K562 (cell line): ENCODE measurements at regions not wholly inside any gene's neighbourhood (a gene's known extent, or its start where the extent isn't known, plus 50 kb on each side); places are given as distances from the start of the nearest gene placed in this dataset.

Experiments
- ATAC-seq: fragments of 200-7000 bp; cut with Tn5 transposase; 3 replicates; pipeline ENCODE4 v1.9.1; 2020; ENCODE audit warnings: moderate library complexity
- BruUV-seq: library from RNA; stranded (reverse); fragments of 400-500 nt; replicated peaks from 2 replicates; lab custom pipeline; 2021; lab: Mats Ljungman, UMichigan
- CTCF ChIA-PET: fragments of 300-600 bp; formaldehyde crosslinking; extraction: SDS; loops from one replicate; lab custom pipeline; 2021; ENCODE audit warnings: low intra/inter-chr PET ratio; lab: Yijun Ruan, JAX
- POLR2A ChIA-PET: fragments of 300-600, 350-650 bp; sonication (Branson Sonifier 250); formaldehyde crosslinking; extraction: SDS; loops from one replicate; lab custom pipeline; 2021; ENCODE audit warnings: antibody characterized with exemption, inconsistent platforms; lab: Yijun Ruan, JAX
- DNase-seq, 4 experiments: peaks; one replicate each; pipeline versions ENCODE4 v3.0.0 to v3.0.0-alpha.2; 2011 to 2018; ENCODE audit warnings: low spot score in 3 of 4, mixed read lengths in 3 of 4; ENCODE audit errors: extremely low read depth in 1 of 4
- FAIRE-seq: peaks from 2 replicates; lab custom pipeline; 2011; peaks lifted over from hg19 to GRCh38; lab: Jason Lieb, UNC
- H2AFZ ChIP-seq: 2 replicates; pipeline ENCODE4 v1.6.0; 2011; ENCODE audit warnings: low read depth, low read length, control low read depth, inconsistent platforms
- H3K27ac ChIP-seq: fragments of 200-600 bp; 3 replicates; pipeline ENCODE4 v1.8.0; 2011; ENCODE audit warnings: low read depth, mild to moderate bottlenecking, control low read depth, inconsistent platforms, low read length, moderate library complexity, mixed read lengths; ENCODE audit errors: extremely low read depth
- H3K27me3 ChIP-seq, 2 experiments: fragments of 300-600 bp in 1 of 2; 2 replicates in 1 of 2; 3 replicates in 1 of 2; pipeline versions ENCODE4 v1.6.0 to v1.8.0; 2011; ENCODE audit warnings: inconsistent platforms in 2 of 2, low read length in 2 of 2, mild to moderate bottlenecking in 1 of 2, mixed read lengths in 1 of 2, moderate library complexity in 1 of 2; ENCODE audit not compliant: control insufficient read depth in 2 of 2, insufficient read depth in 2 of 2
- H3K36me3 ChIP-seq: fragments of 300-600 bp; 3 replicates; pipeline ENCODE4 v1.8.0; 2011; ENCODE audit warnings: mild to moderate bottlenecking, low read length, inconsistent platforms; ENCODE audit not compliant: control insufficient read depth, insufficient read depth
- H3K4me1 ChIP-seq, 2 experiments: fragments of 200-600 bp in 1 of 2; replicated peaks in 1 of 2; 2 replicates in 1 of 2; 3 replicates in 1 of 2; pipeline versions ENCODE4 v1.5.1 to v1.8.0; 2011; ENCODE audit warnings: inconsistent platforms in 2 of 2, low read length in 2 of 2, mild to moderate bottlenecking in 1 of 2, mixed read lengths in 1 of 2, moderate library complexity in 1 of 2; ENCODE audit not compliant: control insufficient read depth in 2 of 2, insufficient read depth in 2 of 2
- H3K4me2 ChIP-seq: 2 replicates; pipeline ENCODE4 v1.6.1; 2011; ENCODE audit warnings: low read length, control low read depth, inconsistent platforms, mixed read lengths; ENCODE audit not compliant: insufficient read depth
- H3K4me3 ChIP-seq: fragments of 200-600 bp; sonication (generic), shearing (Covaris generic); 2 replicates; pipeline ENCODE4 v1.5.1; 2016; ENCODE audit warnings: control low read depth, inconsistent platforms
- H3K79me2 ChIP-seq: fragments of 200-600 bp; 3 replicates; pipeline ENCODE4 v1.8.0; 2011; ENCODE audit warnings: low read length, inconsistent platforms; ENCODE audit not compliant: control insufficient read depth, insufficient read depth
- H3K9ac ChIP-seq, 2 experiments: 2 replicates each; pipeline versions ENCODE4 v1.6.0 to v1.6.1; 2011; ENCODE audit warnings: low read depth in 2 of 2, low read length in 2 of 2, control low read depth in 1 of 2, inconsistent platforms in 1 of 2, mild to moderate bottlenecking in 1 of 2, mixed read lengths in 1 of 2; ENCODE audit not compliant: insufficient read depth in 1 of 2
- H3K9me1 ChIP-seq: one replicate; pipeline ENCODE4 v1.6.0; 2011; ENCODE audit warnings: inconsistent platforms, mild to moderate bottlenecking, low read length, moderate library complexity; ENCODE audit not compliant: control insufficient read depth, insufficient read depth
- H3K9me3 ChIP-seq: replicated peaks from 2 replicates; pipeline ENCODE4 v1.5.1; 2011; ENCODE audit warnings: low read depth, low read length, inconsistent platforms; ENCODE audit not compliant: control insufficient read depth, insufficient read depth
- H4K20me1 ChIP-seq: replicated peaks from 2 replicates; pipeline ENCODE4 v1.6.1; 2011; ENCODE audit warnings: low read length, inconsistent platforms, mixed read lengths; ENCODE audit not compliant: control insufficient read depth, insufficient read depth
- ARID1B ChIP-seq: fragments of 450-650 bp; IDR thresholded peaks from 2 replicates; pipeline ENCODE4 v1.6.1; 2016; ENCODE audit warnings: antibody characterized with exemption, mild to moderate bottlenecking, inconsistent platforms
- NEUROD1 ChIP-seq: fragments of 150-350 bp; IDR thresholded peaks from 2 replicates; pipeline ENCODE4 v1.6.1; 2014; ENCODE audit warnings: borderline replicate concordance, low read length, low read depth; ENCODE audit not compliant: partially characterized antibody
- NR2C1 ChIP-seq, 2 experiments: fragments of 450-650 bp; IDR thresholded peaks; 2 replicates each; pipeline ENCODE4 v1.6.1; 2017; ENCODE audit warnings: mild to moderate bottlenecking in 2 of 2, antibody characterized with exemption in 1 of 2, inconsistent platforms in 1 of 2, missing compliant biosample characterization in 1 of 2, missing genetic modification characterization in 1 of 2
- YY1 ChIP-seq, 3 experiments: IDR thresholded peaks; 2 replicates each; pipeline ENCODE4 v1.6.1; 2011; ENCODE audit warnings: low read length in 2 of 3, mild to moderate bottlenecking in 2 of 3, moderate library complexity in 2 of 3, borderline replicate concordance in 1 of 3, control low read depth in 1 of 3, low read depth in 1 of 3; ENCODE audit not compliant: insufficient read depth in 3 of 3, insufficient replicate concordance in 2 of 3, control insufficient read depth in 1 of 3, insufficient read length in 1 of 3; ENCODE audit errors: extremely low read depth in 1 of 3
- ZNF431 ChIP-seq: sonication (generic); formaldehyde crosslinking; IDR thresholded peaks from 2 replicates; pipeline ENCODE4 v1.8.0; 2022; ENCODE audit warnings: mild to moderate bottlenecking, missing genetic modification reagents
- ZSCAN29 ChIP-seq: fragments of 450-650 bp; IDR thresholded peaks from 2 replicates; pipeline ENCODE4 v1.6.1; 2017
- WGBS: fragments of 100-300 bp; shearing (Covaris generic); methylation state at CpG from one replicate; pipeline ENCODE4 v1.1.6; 2016; ENCODE audit warnings: low coverage, mixed read lengths; ENCODE audit not compliant: insufficient coverage; ENCODE audit errors: missing lambda C conversion rate; 5-methylcytosine and 5-hydroxymethylcytosine counted together
- in situ Hi-C: fragments of 300-500 bp; cut with MboI; formaldehyde crosslinking; loops from 4 replicates; pipeline ENCODE4 v1.15.0; 2018; ENCODE audit warnings: inconsistent platforms, mixed read lengths
- intact Hi-C: fragments of 100-400 bp; cut with micrococcal nuclease; formaldehyde crosslinking; loops from 2 replicates; pipeline ENCODE4 v1.14.2; 2022
- TF ChIP-seq, protein P1 (sequence below): fragments of 450-650 bp; conservative IDR thresholded peaks from 2 replicates; pipeline ENCODE4 v1.6.1; 2016; ENCODE audit warnings: missing genetic modification characterization, low read depth, mild to moderate bottlenecking, missing compliant biosample characterization, moderate library complexity

DNA sequence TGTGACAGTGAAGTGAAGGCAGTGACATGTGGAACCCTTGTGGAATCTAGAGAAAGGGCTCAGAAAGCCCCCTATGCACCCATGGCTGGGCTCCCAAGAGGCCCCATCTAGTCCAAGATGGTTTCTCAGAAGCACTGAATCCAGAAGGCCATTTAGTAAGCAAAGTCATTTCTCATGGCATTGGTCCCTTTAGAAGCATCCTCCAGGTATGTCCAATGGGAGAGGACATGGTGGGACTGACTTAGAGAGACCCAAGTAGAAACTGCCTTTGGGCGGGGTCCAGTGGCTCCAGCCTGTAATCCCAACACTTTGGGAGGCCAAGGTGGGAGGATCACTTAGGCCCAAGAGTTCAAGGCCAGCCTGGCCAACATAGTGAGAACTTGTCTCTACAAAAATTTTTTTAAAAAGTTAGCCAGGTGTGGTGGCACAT, 72.5 kb upstream of the RMDN2 start:
- no peaks in the 10 kb centered on the region for H4K20me1 ChIP-seq
- no peak overlapping the region for H3K4me2 ChIP-seq
- H3K4me1 ChIP-seq, result no peaks in the 10 kb centered on the region
- no TSS peak for BruUV-seq
- no peaks in the 10 kb centered on the region for H3K9me3 ChIP-seq
- no peak overlapping the region for H3K9ac ChIP-seq
- WGBS, result 8% methylated on average over 1 of the region's 1 CpG
- in situ Hi-C loops, result no loop called here
- no peak for FAIRE-seq
- intact Hi-C loops, result no loop called here
- POLR2A ChIA-PET, result no interaction called here
- no peak overlapping the region for H3K27ac ChIP-seq
- no peaks in the 10 kb centered on the region for H3K9me1 ChIP-seq
- DNase-seq, result no peak
- no peaks in the 10 kb centered on the region for H3K79me2 ChIP-seq
- H3K4me3 ChIP-seq, result no peak overlapping the region
- H2AFZ ChIP-seq, result no peak overlapping the region
- CTCF ChIA-PET, result no interaction called here
- TF ChIP-seq, protein P1, sequence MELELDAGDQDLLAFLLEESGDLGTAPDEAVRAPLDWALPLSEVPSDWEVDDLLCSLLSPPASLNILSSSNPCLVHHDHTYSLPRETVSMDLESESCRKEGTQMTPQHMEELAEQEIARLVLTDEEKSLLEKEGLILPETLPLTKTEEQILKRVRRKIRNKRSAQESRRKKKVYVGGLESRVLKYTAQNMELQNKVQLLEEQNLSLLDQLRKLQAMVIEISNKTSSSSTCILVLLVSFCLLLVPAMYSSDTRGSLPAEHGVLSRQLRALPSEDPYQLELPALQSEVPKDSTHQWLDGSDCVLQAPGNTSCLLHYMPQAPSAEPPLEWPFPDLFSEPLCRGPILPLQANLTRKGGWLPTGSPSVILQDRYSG, result no peak
- TF ChIP-seq ARID1B (no peak), NEUROD1 (no peak), NR2C1 (IDR thresholded peaks at IDR 0.05) (no peak), NR2C1 (tag; IDR thresholded peaks at IDR 0.05) (no peak), ZNF431 (CRISPR knock-in tag) (no peak), YY1 (IDR thresholded peaks at IDR 0.05; ENCODE audit: borderline replicate concordance in 1 of 3, control insufficient read depth in 1 of 3, extremely low read depth in 1 of 3, insufficient read depth in 3 of 3, insufficient read length in 1 of 3, insufficient replicate concordance in 2 of 3, low read depth in 1 of 3, low read length in 2 of 3) (no peak), ZSCAN29 (no peak)
- no peak for ATAC-seq
- H3K36me3 ChIP-seq, result no peaks in the 10 kb centered on the region
- peaks cover 5 to 27% of the 10 kb centered on the region in 2 experiments; a peak in 3 of 5 replicates for H3K27me3 ChIP-seq
